OCI-LY1 (cell line): ENCODE measurements at regions not wholly inside any gene's neighbourhood (a gene's known extent, or its start where the extent isn't known, plus 50 kb on each side); places are given as distances from the start of the nearest gene placed in this dataset.

Experiments
- H2AFZ ChIP-seq: fragments of 200-600 bp; sonication (generic), shearing (Covaris generic); 2 replicates; pipeline ENCODE4 v1.6.0; 2014; ENCODE audit warnings: antibody characterized with exemption, mild to moderate bottlenecking, low read length
- H3F3A ChIP-seq: fragments of 200-600 bp; sonication (generic), shearing (Covaris generic); 2 replicates; pipeline ENCODE4 v1.6.0; 2014; ENCODE audit warnings: mild to moderate bottlenecking, antibody characterized with exemption, low read length, moderate library complexity; ENCODE audit not compliant: insufficient read depth
- H3K27ac ChIP-seq: fragments of 200-600 bp; sonication (generic); 2 replicates; pipeline ENCODE4 v1.5.1; 2014; ENCODE audit warnings: low read length, mixed run types, mild to moderate bottlenecking, low read depth; ENCODE audit not compliant: poor library complexity, severe bottlenecking
- H3K27me3 ChIP-seq: fragments of 200-600 bp; sonication (generic); 2 replicates; pipeline ENCODE4 v1.6.0; 2014; ENCODE audit warnings: antibody characterized with exemption, mild to moderate bottlenecking, low read length, moderate library complexity; ENCODE audit not compliant: insufficient read depth
- H3K36me3 ChIP-seq: fragments of 200-600 bp; sonication (generic); 2 replicates; pipeline ENCODE4 v1.6.1; 2014; ENCODE audit warnings: mild to moderate bottlenecking, antibody characterized with exemption, low read length, moderate library complexity, mixed read lengths; ENCODE audit not compliant: insufficient read depth
- H3K4me1 ChIP-seq: fragments of 200-600 bp; sonication (generic); 2 replicates; pipeline ENCODE4 v1.5.1; 2014; ENCODE audit warnings: mild to moderate bottlenecking, low read length, moderate library complexity; ENCODE audit not compliant: insufficient read depth, severe bottlenecking
- H3K4me2 ChIP-seq: fragments of 200-600 bp; sonication (generic), shearing (Covaris generic); 2 replicates; pipeline ENCODE4 v1.6.1; 2014; ENCODE audit warnings: low read length
- H3K4me3 ChIP-seq: fragments of 200-600 bp; sonication (generic); 2 replicates; pipeline ENCODE4 v1.5.1; 2014; ENCODE audit warnings: low read length, low read depth, mild to moderate bottlenecking, mixed read lengths; ENCODE audit not compliant: poor library complexity, severe bottlenecking
- H3K79me2 ChIP-seq: fragments of 200-600 bp; shearing (Covaris generic); 2 replicates; pipeline ENCODE4 v1.6.1; 2016; ENCODE audit warnings: mixed run types, low read length, mixed read lengths; ENCODE audit not compliant: insufficient read depth
- H3K9ac ChIP-seq: fragments of 200-600 bp; sonication (generic), shearing (Covaris generic); 2 replicates; pipeline ENCODE4 v1.6.1; 2014; ENCODE audit warnings: mild to moderate bottlenecking, low read length, mixed read lengths
- H3K9me2 ChIP-seq: fragments of 200-600 bp; sonication (generic), shearing (Covaris generic); 2 replicates; pipeline ENCODE4 v1.6.1; 2014; ENCODE audit warnings: low read depth, mild to moderate bottlenecking, low read length, mixed read lengths
- H3K9me3 ChIP-seq: fragments of 200-600 bp; shearing (Covaris generic); 2 replicates; pipeline ENCODE4 v1.6.1; 2014; ENCODE audit warnings: low read length, mixed read lengths
- H4K20me1 ChIP-seq: fragments of 200-600 bp; sonication (generic), shearing (Covaris generic); 2 replicates; pipeline ENCODE4 v1.6.0; 2016; ENCODE audit warnings: mild to moderate bottlenecking, low read length; ENCODE audit not compliant: insufficient read depth
- EZH2 ChIP-seq: fragments of 200-600 bp; sonication (generic), shearing (Covaris generic); IDR thresholded peaks from 2 replicates; pipeline ENCODE4 v1.8.0; 2017; ENCODE audit warnings: borderline replicate concordance, mixed run types, mild to moderate bottlenecking, antibody characterized with exemption, low read length, moderate library complexity, mixed read lengths
- TF ChIP-seq, protein P1 (sequence below): fragments of 200-600 bp; sonication (generic), shearing (Covaris generic); IDR thresholded peaks from 2 replicates; pipeline ENCODE4 v1.5.1; 2017; ENCODE audit warnings: mild to moderate bottlenecking, antibody characterized with exemption, low read length, moderate library complexity, mixed read lengths

DNA sequence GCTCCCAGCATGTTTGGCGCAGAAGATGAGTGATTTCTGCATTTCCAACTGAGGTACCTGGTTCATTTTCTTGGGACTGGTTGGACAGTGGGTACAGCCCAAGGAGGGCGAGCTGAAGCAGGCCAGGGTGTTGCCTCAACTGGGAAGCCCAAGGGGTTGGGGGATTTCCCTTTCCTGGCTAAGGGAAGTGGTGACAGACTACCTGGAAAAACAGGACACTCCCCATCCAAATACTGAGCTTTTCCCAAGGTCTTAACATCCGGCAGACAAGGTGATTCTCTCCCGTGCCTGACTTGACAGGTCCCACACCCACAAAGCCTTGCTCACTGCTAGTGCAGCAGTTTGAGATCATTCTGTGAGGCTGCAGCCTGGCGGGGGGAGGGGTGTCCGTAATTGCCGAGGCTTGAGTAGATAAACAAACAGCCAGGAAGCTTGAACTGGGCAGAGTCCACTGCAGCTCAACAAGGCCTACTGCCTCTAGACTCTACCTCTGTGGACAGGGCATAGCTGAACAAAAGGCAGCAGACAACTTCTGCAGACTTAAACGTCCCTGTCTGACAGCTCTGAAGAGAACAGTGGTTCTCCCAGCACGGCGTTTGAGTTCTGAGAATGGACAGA lies 307.7 kb upstream of the ARSJ start:
- H3K27ac ChIP-seq: no peak overlapping the region
- H3K4me3 ChIP-seq: no peak overlapping the region
- no peak overlapping the region for H2AFZ ChIP-seq
- no peaks in the 10 kb centered on the region for H4K20me1 ChIP-seq
- H3K36me3 ChIP-seq: no peaks in the 10 kb centered on the region
- H3K9me3 ChIP-seq: no peaks in the 10 kb centered on the region
- H3K9me2 ChIP-seq: no peaks in the 10 kb centered on the region
- no peak overlapping the region for H3K9ac ChIP-seq
- no peaks in the 10 kb centered on the region for H3K4me1 ChIP-seq
- H3K4me2 ChIP-seq: no peak overlapping the region
- TF ChIP-seq EZH2: no peak
- TF ChIP-seq, protein P1, sequence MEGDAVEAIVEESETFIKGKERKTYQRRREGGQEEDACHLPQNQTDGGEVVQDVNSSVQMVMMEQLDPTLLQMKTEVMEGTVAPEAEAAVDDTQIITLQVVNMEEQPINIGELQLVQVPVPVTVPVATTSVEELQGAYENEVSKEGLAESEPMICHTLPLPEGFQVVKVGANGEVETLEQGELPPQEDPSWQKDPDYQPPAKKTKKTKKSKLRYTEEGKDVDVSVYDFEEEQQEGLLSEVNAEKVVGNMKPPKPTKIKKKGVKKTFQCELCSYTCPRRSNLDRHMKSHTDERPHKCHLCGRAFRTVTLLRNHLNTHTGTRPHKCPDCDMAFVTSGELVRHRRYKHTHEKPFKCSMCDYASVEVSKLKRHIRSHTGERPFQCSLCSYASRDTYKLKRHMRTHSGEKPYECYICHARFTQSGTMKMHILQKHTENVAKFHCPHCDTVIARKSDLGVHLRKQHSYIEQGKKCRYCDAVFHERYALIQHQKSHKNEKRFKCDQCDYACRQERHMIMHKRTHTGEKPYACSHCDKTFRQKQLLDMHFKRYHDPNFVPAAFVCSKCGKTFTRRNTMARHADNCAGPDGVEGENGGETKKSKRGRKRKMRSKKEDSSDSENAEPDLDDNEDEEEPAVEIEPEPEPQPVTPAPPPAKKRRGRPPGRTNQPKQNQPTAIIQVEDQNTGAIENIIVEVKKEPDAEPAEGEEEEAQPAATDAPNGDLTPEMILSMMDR: no peak
- H3K79me2 ChIP-seq: no peaks in the 10 kb centered on the region
- no peaks in the 10 kb centered on the region for H3F3A ChIP-seq
- H3K27me3 ChIP-seq: no peaks in the 10 kb centered on the region

GRCh38 chr4:114296126-114296525 lies 302.5 kb upstream of the UGT8 start:
- no peak overlapping the region for H2AFZ ChIP-seq
- no peaks in the 10 kb centered on the region for H3F3A ChIP-seq
- H3K79me2 ChIP-seq: no peaks in the 10 kb centered on the region
- no peak overlapping the region for H3K4me2 ChIP-seq
- no peaks in the 10 kb centered on the region for H3K4me1 ChIP-seq
- no peaks in the 10 kb centered on the region for H3K9me2 ChIP-seq
- H3K27me3 ChIP-seq: no peaks in the 10 kb centered on the region
- H3K4me3 ChIP-seq: no peak overlapping the region
- H4K20me1 ChIP-seq: no peaks in the 10 kb centered on the region
- H3K27ac ChIP-seq: no peak overlapping the region
- no peak overlapping the region for H3K9ac ChIP-seq
- TF ChIP-seq, protein P1: no peak
- TF ChIP-seq EZH2: no peak
- no peaks in the 10 kb centered on the region for H3K9me3 ChIP-seq
- no peaks in the 10 kb centered on the region for H3K36me3 ChIP-seq

DNA sequence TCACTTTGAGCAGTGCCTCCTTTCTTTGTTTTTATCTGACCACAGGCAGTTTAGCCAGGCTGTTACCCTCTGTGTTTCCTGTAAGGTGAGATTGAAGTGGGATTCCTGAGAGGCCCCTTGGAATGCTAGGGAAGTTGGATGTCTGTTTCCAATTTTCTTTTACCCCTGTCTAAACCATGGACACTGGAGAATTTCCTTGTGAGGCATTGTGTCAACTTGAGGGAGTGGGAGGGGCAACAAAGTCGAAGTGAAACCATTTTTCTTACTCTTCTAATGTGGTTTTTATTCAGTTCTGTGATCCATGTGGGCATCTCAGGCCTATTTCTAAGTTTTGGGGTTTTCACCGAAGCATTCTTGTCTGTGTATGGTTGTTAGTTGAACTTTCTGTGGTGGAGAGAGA lies 296.1 kb upstream of the UGT8 start:
- Histone ChIP-seq H3K36me3 (no peaks in the 10 kb centered on the region), H3K9me3 (no peaks in the 10 kb centered on the region), H3K27ac (no peak overlapping the region), H3K4me2 (no peak overlapping the region), H3K27me3 (no peaks in the 10 kb centered on the region), H3K4me3 (no peak overlapping the region), H3K9me2 (no peaks in the 10 kb centered on the region), H3F3A (no peaks in the 10 kb centered on the region), H3K9ac (no peak overlapping the region), H3K4me1 (no peaks in the 10 kb centered on the region), H4K20me1 (no peaks in the 10 kb centered on the region), H3K79me2 (no peaks in the 10 kb centered on the region), H2AFZ (no peak overlapping the region)
- TF ChIP-seq EZH2: no peak
- TF ChIP-seq, protein P1: no peak
